Smooth muscle cell of the brain vasculature (primary cell): ENCODE measurements at regions not wholly inside any gene's neighbourhood (a gene's known extent, or its start where the extent isn't known, plus 50 kb on each side); places are given as distances from the start of the nearest gene placed in this dataset.
"Not testable (repeated sequence)": the region's sequence is repeated elsewhere in the genome, so short reads cannot be mapped to it uniquely, and the experiment has no call there.

Source experiments
- DNase-seq: peaks from one replicate; pipeline ENCODE4 v3.0.0-alpha.2; 2012; ENCODE audit warnings: low read depth, low spot score

GRCh38 chr5:175347027-175347426, 97.0 kb downstream of the DRD1 start:
- no peak for DNase-seq

DNA sequence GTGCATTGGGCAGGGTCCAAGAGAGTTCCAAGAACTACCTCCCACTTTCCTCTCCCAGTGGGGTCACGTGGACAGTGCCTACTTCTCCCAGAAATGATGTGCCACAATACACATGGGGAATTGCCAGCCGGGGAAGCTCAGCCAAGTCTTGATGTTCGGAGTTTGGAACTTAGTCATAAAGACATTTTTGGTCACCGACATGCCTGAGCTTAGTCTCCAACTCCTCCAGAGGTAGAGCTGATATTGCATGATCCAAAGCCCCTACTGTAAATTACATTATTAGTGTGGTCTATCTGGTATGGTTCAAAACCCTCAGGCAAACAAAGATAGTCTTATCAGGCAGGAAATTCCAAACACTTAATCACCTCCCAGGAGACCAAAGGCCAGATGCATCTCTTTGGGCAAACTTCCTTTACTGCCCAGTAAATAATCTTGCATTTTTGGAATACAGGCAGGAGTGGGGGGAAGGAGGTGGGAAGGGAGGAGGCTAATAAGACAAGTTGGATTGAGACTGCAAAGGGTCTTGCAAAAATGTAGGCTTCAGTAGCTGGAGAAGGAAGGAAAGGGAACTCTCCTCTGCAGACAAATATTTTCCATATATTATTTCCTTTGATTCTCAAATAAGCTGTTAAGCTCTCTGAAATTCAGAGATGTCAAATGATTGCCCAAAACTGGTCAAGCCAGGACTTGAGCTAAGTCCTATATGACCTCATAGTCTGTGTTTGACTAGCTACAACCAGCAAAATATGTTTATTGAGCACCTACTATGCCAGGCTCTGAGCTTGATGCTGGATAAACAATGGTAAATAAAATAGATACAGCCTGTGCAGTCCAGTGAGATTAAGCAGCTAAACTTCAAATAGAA, 99.4 kb downstream of the DRD1 start:
- DNase-seq: no peak

DNA sequence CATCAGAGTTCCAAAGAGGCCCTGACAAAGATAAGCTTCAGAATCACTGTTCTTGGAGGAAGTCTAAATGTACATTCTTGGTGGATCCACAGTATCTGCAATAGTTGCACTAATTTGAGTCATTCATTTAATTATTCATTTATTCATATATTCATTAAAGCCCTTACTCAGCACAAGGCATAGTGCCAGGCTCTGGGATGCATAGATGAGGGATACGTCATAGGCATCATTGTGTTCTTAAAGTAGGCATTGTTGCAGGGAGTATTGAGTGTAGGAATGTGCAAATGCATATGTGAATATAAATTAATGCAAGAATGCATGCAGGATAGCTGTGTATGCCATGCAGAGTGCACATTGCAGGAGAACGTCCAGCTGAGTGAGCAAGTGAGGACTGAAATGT, 100.7 kb downstream of the DRD1 start:
- no peak for DNase-seq

DNA sequence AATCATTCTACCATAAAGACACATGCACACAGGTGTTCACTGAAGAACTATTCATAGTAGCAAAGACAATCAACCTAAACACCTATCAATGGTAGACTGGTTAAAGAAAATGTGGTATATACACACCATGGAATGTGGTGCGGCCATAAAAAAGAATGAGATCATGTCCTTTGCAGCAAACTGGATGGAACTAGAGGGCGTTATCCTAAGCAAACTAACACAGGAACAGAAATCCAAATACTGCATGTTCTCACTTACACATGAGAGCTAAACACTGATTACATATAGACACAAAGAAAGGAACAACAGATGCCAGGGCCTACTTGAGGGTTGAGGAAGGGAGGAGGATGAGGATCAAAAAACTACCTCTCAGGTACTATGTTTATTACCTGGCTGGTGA, 103.8 kb downstream of the DRD1 start:
- no peak for DNase-seq

GRCh38 chr5:175337680-175338079, 106.3 kb downstream of the DRD1 start:
- no peak for DNase-seq

GRCh38 chr5:175336781-175337180, 107.2 kb downstream of the DRD1 start:
- no peak for DNase-seq

DNA sequence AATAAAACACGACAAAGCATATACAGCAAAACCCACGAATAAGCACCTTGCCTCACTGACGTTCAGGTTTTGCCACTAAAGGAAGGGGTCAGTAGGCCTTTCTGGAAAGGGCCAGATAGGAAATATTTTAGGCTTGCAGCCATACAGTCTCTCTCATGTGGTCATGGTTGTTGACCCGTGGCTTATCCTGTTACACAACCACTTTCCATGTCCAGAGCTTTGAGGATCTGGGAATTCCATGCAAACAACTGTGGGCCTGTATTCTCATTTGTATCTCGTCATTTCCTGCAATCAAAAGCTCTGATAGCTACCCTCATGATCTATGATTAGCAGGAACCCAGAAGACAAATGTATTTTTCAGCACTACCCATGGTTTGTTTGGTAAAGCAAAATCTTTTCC, 108.3 kb downstream of the DRD1 start:
- DNase-seq: no peak

DNA sequence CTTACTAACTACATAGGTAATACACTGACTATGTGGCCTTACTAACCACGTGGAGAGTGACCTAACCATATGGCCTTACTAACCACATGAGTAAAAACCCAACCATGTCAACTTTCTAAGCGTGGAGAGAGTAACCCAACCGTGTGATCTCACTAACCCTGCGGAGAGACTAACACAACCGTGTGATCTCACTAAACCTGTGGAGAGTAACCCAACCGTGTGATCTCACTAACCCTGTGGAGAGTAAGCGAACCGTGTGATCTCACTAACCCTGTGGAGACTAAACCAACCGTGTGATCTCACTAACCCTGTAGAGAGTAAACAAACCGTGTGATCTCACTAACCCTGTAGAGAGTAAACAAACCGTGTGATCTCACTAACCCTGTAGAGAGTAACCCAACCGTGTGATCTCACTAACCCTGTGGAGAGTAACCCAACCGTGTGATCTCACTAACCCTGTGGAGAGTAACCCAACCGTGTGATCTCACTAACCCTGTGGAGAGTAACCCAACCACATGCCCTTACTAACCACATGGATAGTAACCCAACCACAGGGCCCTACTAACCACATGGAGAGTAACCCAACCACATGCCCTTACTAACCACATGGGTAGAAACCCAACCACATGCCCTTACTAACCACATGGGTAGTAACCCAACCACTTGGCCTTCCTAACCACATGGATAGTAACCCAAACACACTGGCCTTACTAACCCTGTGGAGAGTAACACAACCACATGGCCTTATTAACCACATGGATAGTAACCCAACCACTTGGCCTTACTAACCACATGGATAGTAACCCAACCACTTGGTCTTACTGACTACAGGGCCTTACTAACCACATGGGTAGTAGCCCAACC, 112.6 kb downstream of the DRD1 start:
- not testable (repeated sequence) for DNase-seq

GRCh38 chr5:175329976-175330375, 114.0 kb downstream of the DRD1 start:
- no peak for DNase-seq

DNA sequence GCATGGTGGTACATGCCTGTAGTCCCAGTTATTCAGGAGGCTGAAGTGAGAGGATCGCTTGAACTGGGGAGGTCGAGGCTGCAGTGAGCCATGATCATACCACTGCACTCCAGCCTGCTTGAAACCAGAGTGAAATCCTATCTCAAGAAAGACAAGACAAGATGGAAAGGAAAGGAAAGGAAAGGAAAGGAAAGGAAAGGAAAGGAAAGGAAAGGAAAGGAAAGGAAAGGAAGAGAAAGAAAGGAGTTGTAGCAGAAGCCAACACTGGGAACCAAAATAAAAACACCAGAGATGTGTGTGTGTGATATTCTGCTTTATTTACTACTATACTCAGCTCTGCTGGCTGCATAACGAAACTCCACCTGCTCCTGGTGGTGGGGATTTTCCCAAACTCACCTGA, 115.3 kb downstream of the DRD1 start:
- DNase-seq: no peak

GRCh38 chr5:175328176-175328575, 115.8 kb downstream of the DRD1 start:
- DNase-seq: no peak

DNA sequence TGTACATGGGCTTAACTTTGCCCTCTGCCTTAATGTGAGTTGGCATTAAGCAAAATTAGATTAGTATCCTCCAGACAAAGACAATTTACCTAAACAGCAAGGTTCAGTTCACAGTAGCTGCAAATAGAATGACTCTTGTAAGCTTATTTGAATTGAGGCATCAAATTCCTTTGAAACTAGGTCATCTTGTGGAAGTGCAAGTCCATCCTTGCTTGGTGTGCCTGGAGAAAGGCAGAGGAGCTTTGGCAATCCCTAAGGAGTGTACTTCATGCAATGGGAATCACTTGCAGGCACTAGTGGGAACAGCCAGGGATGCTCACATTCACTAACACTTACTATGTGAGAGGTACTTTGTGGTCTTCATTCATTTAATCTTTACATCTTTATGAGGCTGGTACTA, 118.3 kb downstream of the DRD1 start:
- DNase-seq: no peak

DNA sequence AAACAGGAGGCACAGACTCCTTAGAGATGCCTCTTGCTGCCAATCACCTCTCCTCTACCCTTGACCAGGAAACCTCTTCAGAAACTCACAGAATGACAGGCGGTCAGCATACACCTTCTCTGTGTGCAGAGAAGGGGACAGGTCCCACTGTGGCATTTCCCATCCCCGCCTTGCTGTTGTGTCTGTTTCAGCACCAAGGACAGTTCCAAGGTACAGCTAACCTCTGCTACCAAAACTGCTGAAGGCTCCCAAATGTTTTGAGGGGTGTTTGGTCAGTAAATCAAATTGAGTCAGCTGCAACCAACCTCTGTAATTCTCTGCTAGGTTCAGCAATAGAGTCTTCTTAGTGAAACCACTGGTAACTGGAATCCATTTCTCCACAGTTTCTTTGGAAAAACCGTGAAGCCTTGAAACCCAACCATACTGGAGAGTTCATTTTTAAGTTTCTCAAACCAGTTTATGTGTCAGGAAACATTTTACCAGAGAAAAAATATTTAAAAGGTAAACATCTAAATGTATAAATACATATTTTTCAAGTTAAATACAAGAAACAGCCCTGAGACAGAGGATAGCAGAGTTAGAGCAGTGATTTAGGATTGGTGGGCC, 122.0 kb downstream of the DRD1 start:
- DNase-seq: no peak

- DNase-seq: no peak
These were observed 124.8 kb downstream of the DRD1 start for GRCh38 chr5:175319199-175319598.

GRCh38 chr5:175317872-175318271, 126.1 kb downstream of the DRD1 start:
- DNase-seq: no peak

DNA sequence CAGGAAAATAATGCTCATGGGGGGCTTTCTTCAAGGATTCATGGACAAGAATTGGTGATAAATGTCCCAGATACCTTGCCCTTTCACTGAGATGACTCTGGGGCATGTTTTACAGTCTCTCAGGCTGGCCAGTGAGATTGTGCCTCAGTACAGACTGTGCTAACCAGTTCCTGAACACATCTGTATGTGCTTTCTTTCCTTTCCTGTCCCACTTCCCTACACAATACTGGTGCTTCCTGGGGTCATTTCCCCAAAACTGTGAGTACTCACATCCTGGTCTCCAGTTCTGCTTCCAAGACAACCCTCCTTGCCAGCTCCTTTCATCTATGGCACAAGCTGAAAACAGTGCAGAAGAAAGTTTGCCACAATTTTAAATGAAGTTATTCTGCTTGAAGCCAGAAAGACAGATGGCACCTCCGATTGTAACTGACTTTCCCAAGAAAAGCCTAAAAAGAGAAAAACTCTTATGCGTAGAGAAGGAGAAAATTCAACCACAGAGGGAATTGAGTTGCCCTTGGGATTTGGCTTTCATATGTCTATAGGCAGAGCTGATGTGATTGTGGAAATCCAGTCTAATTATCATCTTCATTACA, 134.7 kb downstream of the DRD1 start:
- DNase-seq: no peak

DNA sequence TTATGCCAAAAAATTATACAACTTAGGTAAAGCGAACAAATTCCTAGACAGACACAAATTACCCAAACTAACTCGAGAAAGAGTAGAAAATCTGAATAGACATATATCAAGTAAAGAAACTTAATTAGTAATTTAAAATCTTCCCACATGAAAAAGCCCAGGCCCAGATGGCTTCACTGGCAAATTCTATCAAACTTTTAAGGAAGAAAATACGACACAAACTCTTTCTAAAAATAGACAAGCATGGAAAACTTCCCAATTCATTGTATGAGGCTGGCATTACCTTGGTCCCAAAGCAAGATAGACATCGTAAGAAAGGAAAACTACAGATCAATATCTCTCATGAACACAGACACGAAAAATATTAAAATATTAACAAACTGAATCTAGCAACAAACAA, 135.3 kb downstream of the DRD1 start:
- DNase-seq: no peak

GRCh38 chr5:175306381-175306780, 137.6 kb downstream of the DRD1 start:
- DNase-seq: no peak

- no peak for DNase-seq
These were observed 138.7 kb downstream of the DRD1 start for GRCh38 chr5:175305251-175305650.

DNA sequence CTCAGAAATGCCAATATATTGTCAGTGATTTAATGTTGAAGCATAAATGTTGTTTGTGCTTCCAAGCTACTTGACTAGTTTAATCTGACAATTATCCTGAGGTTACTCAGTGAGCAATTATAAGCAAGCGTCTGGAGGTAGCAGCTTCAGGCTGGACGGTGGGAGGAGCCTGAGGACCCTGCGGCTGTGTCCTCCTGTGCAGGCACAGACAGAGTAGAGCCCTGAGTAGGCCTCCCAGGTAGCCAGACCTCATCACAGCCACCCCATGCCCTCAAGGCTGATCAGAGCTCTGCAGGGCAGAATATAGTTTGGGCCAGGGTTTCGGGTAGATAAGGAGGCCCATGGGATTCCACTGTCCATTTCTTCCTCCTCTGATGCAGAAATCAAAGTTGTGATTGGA, 153.6 kb downstream of the DRD1 start:
- no peak for DNase-seq

- peak; percentile 21 for DNase-seq
These were observed 155.8 kb downstream of the DRD1 start for GRCh38 chr5:175288048-175288621.

DNA sequence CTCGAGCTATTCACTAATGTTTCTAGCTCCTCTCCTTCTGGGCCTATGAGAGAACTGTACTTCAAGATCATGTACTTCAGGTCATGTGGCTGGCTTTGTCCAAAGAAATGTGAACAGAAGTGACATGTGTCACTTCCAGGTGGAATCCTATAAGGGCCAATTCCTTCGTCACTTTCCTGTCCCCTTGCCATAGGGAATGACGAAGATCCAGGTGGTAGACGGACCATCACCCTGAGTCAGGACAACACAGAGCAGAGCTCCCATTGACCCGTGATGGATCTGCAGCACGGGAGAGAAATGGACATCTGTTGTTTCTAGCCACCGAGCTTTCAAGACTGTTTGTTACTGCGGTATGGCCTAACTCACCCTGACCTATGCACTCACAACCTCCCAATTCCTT, 157.0 kb downstream of the DRD1 start:
- DNase-seq: no peak
